ENCODE measurements at regions not wholly inside any gene's neighbourhood (a gene's known extent, or its start where the extent isn't known, plus 50 kb on each side); places are given as distances from the start of the nearest gene placed in this dataset.

GRCh38 chr6:167643223-167643622 is 183.5 kb upstream of the AFDN start:
- no peak for DNase-seq

DNA sequence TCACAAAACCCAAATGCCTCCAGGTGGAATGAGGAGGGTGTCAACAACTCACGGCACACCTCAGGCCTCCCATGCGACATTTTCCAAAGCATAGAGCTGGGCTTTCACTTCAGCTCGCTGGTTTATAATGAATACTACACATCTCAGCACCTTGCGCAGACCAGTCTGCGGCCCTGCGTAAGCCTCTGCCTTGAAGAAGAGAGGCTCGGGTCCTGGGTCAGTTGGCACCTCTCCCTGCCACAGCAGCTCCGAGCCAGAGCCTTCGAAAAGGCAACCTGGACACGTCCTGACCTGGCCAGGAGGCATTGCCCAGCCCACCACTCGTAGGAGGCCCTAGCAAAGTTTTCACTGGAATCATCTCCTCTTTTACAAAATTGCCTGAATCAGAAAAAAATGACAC is 183.0 kb upstream of the AFDN start:
- no peak for DNase-seq

GRCh38 chr6:167644412-167645132 is 182.1 kb upstream of the AFDN start:
- DNase-seq = no peak

GRCh38 chr6:167645368-167645767 is 181.3 kb upstream of the AFDN start:
- no peak for DNase-seq

DNA sequence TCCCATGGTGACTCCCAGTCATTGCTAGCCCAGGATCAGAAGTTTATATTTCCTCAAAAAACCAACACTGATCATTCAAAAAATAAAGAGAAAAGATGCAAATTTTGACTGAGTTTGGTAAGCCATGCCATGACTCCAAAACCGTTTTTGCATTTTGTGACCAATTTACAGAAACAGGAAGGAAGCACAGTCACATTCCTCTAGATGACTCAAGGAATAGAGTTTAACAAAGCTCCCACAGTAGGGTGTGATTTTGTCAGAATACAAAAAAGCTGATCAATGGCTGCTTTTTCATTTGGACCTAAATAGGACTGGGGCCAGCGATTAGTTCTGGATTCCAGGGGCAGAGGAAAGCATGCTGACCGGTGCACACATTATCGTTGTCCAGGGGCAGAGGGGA is 179.4 kb upstream of the AFDN start:
- DNase-seq = no peak

- DNase-seq = no peak
These were observed 178.8 kb upstream of the AFDN start for GRCh38 chr6:167647737-167648470.

GRCh38 chr6:167648501-167649278 is 178.0 kb upstream of the AFDN start:
- DNase-seq = no peak

- no peak for DNase-seq
These were observed 177.2 kb upstream of the AFDN start for GRCh38 chr6:167649476-167649875.

DNA sequence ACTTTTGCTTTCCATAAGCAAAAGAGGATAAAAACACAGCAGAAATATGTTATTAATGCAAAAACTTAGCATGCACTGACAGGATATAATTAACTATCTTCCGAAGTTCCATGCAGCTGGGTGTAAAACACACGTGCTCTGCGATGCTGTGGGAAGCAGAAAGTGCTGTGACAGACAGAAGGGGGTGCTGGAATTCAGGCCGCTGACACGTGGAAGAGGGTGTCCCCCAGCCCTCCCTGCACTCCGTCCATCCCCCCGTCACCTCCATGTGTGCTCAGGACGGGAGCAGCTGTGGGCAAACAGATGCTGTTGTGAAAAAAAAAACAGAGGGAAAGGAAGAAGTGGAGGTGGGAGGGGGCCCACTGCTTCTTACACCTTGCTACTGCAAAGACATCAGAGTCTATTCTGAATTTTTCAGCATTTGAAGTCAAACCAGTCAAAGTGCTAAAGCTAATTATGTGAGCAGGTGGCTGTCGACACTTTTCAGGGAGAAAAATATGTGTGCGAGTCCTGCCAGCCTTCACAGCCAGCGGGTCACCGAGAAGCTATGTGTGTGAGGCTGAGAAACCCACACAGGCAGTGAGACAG is 175.9 kb upstream of the AFDN start:
- no peak for DNase-seq

DNA sequence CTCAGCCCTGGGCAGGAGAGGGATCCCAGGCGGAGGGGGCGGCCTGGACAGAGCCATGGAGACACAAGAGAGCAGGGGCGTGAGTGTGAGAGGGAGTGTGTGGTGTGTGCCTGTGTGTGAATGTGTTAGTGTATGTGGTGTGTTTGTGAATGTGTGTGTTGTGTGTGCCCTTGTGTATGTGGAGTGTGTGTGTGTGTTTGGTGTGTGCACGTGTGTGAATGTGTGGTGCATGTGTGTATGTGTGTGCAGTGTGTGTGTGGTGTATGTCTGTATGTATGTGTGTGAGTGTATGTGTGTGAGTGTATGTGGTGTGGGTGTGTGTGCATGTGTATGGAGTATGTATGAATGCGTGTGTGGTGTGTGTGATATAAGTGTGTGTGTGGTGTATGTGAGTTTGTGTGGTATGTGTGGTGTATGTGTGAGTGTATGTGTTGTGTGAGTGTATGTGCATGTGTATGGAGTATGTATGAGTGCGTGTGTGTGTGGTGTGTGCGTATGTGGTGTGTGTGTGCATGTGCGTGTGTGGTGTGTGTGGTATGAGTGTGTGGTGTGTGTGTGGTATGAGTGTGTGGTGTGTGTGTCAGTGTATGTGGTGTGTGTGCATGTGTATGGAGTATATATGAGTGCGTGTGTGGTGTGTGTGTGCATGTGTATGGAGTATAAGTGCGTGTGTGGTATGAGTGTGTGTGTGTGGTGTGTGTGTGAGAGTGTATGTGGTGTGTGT is 175.2 kb upstream of the AFDN start:
- DNase-seq = no peak

DNA sequence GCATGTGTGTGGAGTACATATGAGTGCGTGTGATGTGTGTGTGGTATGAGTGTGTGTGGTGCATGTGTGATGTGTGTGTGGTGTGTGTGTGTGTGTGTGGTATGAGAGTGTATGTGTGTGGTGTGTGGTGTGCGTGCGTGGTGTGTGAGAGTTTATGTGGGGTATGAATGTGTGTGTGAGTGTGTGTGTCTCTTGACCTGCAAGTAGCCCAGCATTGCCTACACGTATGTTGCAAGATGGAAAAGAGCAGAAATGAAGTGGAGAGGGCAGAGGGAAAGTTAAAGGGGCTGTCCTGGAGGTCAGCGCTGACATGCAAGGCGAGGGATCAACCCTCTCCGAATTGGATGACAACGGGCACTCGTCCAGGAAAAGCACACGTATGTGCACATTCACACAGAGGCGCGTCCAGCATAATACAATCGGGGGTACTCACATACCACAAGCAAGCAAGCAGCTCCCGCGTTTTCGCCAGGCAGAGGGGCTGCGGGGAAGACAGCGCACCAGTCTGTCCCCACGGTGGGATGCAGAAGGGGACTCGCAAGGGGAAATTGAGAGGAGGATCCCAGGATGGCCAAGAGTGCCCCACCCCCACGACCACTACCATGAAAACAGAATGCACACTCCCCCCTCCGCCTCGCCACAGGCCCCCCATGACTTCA is 174.5 kb upstream of the AFDN start:
- no peak for DNase-seq

DNA sequence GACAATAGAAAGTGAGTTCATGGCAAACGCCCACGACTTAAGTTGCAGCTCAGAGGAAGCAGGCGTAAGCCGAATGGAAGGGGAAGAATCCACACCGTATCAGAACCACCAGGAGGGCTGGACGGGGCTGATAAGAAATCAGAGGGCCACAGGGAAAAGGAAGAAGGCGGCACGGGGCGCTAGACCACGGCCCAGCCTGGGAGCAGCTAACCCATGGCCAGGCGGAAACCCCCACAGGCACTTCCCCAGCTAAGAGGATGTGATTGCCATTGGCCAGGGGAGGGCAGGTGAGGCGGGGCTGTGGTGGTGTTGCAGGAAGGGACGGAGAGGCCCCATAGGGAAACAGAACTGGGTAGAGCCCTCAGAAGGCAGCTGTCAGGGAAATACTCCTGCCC is 174.0 kb upstream of the AFDN start:
- no peak for DNase-seq

- no peak for DNase-seq
These were observed 173.2 kb upstream of the AFDN start for GRCh38 chr6:167653561-167653960.

GRCh38 chr6:167654389-167654788 is 172.3 kb upstream of the AFDN start:
- DNase-seq = no peak

DNA sequence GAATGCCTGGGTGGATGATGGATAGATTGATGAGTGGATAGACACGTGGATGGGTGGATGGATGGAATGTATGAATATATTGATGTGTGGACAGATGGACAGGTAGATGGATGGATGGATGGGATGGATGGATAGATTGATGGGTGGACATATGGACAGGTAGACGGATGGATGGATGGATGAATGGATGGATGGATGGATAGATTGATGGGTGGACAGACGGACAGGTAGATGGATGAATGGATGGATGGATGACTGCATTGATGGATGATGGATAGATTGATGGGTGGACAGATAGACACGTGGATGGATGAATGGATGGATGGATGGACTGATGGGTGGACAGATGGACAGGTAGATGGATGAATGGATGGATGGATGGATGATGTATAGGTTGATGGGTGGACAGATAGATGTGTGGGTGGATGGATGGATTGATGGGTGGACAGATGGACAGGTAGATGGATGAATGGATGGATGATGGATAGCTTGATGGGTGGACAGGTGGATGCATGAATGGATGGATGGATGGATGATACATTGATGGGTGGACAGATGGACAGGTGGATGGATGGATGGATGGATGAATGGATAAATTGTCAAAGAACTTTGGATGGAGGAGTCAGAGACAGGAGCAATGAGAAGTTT is 171.4 kb upstream of the AFDN start:
- DNase-seq = no peak

DNA sequence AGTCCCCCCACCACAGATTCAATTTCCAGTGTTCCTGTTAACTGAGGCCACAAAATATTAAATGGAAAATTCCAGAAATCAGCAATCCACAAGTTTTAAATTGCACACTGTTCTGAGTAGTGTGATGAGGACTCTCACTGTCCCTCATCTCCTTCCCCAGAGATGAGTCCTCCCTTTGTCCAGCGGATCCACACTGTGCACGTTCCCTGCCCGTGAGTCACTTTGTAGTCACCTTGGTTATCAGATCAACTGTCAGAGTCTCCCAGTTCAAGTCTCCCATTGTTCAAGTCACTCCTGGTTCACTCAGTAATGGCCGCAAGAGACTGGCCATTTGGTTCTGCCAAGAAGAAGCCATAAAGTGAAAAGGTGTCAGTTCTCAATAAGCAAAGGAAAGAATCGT is 168.6 kb upstream of the AFDN start:
- DNase-seq = no peak

DNA sequence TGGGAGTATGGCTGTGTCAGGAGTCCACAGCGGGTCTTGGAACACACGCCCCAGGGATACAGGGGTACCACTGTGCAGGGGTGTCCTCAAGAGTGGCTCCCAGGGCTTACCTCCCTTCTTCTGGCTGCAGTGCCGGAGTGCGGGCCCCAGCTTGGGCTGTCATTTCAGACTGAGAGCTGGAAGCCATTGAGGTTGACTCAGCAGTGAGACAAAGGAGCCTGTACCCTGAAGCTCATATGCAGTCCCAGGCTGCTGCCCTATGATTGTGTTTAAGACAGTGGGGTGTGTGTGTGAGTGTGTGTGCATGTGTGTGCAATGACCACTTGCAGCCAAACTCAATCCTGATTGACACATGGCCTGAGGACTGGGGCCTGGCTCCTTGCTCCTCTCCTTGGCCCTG is 167.7 kb upstream of the AFDN start:
- DNase-seq = no peak

DNA sequence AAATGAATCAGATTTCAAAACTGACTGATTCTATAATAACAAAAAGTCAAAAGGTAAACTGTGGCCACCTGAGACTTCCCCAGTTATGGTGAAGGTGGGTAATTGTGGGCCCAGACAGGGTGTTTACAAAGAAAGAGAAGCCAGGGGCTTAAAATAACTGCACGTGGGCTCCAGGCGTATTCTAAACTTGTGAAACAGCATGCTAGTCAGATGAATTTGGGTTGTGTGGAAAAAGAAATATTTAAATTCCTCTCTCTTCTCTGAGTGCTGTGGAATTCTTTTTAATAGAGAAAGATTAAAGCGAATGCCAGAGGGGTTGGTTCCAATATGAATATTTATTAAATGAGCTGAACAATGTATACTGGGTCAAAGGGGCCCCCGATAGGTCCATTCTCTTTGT is 166.3 kb upstream of the AFDN start:
- no peak for DNase-seq

- DNase-seq = no peak
These were observed 165.7 kb upstream of the AFDN start for GRCh38 chr6:167660944-167661551.

- no peak for DNase-seq
These were observed 165.1 kb upstream of the AFDN start for GRCh38 chr6:167661552-167662044.

Measured in CD4-positive, alpha-beta T cell treated with Interleukin-4 for 1 hour (primary cell).